Upper lobe of left lung (tissue), 6 donors: ENCODE measurements at regions not wholly inside any gene's neighbourhood (a gene's known extent, or its start where the extent isn't known, plus 50 kb on each side); places are given as distances from the start of the nearest gene placed in this dataset.
A peak's percentile ranks its signal among the peaks of the same experiment; 100 is the strongest.

Experiments
- ATAC-seq, 2 donors: fragments of 200-7000 bp; cut with Tn5 transposase; one replicate each; pipeline ENCODE4 v1.9.1; 2022; ENCODE audit warnings: mild to moderate bottlenecking in 2 of 2, moderate library complexity in 2 of 2; ENCODE audit not compliant: low FRiP score in 2 of 2
- DNase-seq, 2 donors: peaks; one replicate each; pipeline ENCODE4 v3.0.0-alpha.2; 2019 to 2020
- H3K27ac ChIP-seq, 4 donors: fragments of 200-600 bp; sonication (generic); one replicate each; pipeline ENCODE4 v1.5.1; 2016 to 2019
- H3K27me3 ChIP-seq, 4 donors: fragments of 200-600 bp; sonication (generic); one replicate each; pipeline ENCODE4 v1.5.1; 2017 to 2019
- H3K36me3 ChIP-seq, 4 donors: fragments of 200-600 bp; sonication (generic); one replicate each; pipeline ENCODE4 v1.5.1; 2016 to 2019
- H3K4me1 ChIP-seq, 4 donors: fragments of 200-600 bp; sonication (generic); one replicate each; pipeline ENCODE4 v1.5.1; 2018 to 2019
- H3K4me3 ChIP-seq, 4 donors: fragments of 200-600 bp; sonication (generic); one replicate each; pipeline ENCODE4 v1.5.1; 2017 to 2019; ENCODE audit warnings: mild to moderate bottlenecking in 2 of 4, moderate library complexity in 1 of 4
- H3K9me3 ChIP-seq, 4 donors: fragments of 200-600 bp; sonication (generic); one replicate each; pipeline ENCODE4 v1.5.1; 2018 to 2019
- EP300 ChIP-seq, 4 donors: sonication (generic); formaldehyde crosslinking; IDR thresholded peaks; one replicate each; pipeline ENCODE4 v1.5.1; 2017; ENCODE audit warnings: antibody characterized with exemption in 4 of 4, control low read depth in 2 of 4
- POLR2A ChIP-seq, 4 donors: fragments of 450-650 bp; IDR thresholded peaks; one replicate each; pipeline ENCODE4 v1.5.1; 2016 to 2017; ENCODE audit warnings: antibody characterized with exemption in 4 of 4, mild to moderate bottlenecking in 2 of 4
- POLR2AphosphoS5 ChIP-seq, 2 donors: sonication (generic); formaldehyde crosslinking; IDR thresholded peaks; one replicate each; pipeline ENCODE4 v1.5.1; 2017; ENCODE audit warnings: antibody characterized with exemption in 2 of 2
- WGBS, 2 donors: methylation state at CpG; one replicate each; pipeline ENCODE4 v1.1.5; 2017 to 2018; 5-methylcytosine and 5-hydroxymethylcytosine counted together
- TF ChIP-seq, protein P1 (sequence below), 6 experiments: fragments of 450-650 bp in 4 of 6; fragments of 200-600 bp in 2 of 6; sonication (generic) in 2 of 6; IDR thresholded peaks; one replicate each; pipeline ENCODE4 v1.5.1; 2016 to 2019; ENCODE audit warnings: antibody characterized with exemption in 6 of 6
- donor health status: DM: no; HTN: no; CAD: no; lungs with moderate emphysema.
- donor health status: DM: no; HTN: yes; CAD: no; lungs with severe emphysema.

DNA sequence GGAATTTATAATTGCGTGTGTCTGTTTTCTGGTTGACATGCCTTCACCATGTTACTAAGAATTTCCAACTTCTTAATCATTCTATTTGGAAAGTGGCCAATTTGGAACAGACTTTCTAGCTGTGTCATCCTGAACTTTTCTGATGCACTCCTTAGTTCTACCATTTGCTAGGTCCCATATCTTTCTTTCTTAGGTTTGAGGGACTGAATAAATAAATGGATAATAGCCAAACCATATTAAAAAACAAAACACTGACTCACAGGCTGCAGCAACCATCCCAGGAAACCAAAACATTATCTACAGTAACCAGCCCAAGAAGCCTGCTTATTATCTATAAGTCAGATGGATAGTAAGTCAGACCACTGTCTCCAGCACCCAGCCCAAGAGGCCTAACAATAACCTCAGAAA lies 57.5 kb upstream of the PLET1 start:
- Histone ChIP-seq H3K27ac (peak overlapping the region in 1 of 4 donors; percentile 24), H3K27me3 (no peaks in the 10 kb centered on the region), H3K4me3 (no peak overlapping the region), H3K4me1 (peaks cover 11 to 24% (median 21%) of the 10 kb centered on the region in 4 donors), H3K9me3 (no peaks in the 10 kb centered on the region), H3K36me3 (no peaks in the 10 kb centered on the region)
- ATAC-seq: peak in 1 of 2 donors; percentile 53
- no peak for DNase-seq
- TF ChIP-seq POLR2A (IDR thresholded peaks at IDR 0.05): no peak
- TF ChIP-seq, protein P1, sequence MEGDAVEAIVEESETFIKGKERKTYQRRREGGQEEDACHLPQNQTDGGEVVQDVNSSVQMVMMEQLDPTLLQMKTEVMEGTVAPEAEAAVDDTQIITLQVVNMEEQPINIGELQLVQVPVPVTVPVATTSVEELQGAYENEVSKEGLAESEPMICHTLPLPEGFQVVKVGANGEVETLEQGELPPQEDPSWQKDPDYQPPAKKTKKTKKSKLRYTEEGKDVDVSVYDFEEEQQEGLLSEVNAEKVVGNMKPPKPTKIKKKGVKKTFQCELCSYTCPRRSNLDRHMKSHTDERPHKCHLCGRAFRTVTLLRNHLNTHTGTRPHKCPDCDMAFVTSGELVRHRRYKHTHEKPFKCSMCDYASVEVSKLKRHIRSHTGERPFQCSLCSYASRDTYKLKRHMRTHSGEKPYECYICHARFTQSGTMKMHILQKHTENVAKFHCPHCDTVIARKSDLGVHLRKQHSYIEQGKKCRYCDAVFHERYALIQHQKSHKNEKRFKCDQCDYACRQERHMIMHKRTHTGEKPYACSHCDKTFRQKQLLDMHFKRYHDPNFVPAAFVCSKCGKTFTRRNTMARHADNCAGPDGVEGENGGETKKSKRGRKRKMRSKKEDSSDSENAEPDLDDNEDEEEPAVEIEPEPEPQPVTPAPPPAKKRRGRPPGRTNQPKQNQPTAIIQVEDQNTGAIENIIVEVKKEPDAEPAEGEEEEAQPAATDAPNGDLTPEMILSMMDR (IDR thresholded peaks at IDR 0.05): no peak
- no peak for TF ChIP-seq EP300 (IDR thresholded peaks at IDR 0.05)
- no peak for TF ChIP-seq POLR2AphosphoS5 (IDR thresholded peaks at IDR 0.05)
- 56 to 64% methylated on average over 1 of the region's 1 CpG for WGBS, 2 donors

DNA sequence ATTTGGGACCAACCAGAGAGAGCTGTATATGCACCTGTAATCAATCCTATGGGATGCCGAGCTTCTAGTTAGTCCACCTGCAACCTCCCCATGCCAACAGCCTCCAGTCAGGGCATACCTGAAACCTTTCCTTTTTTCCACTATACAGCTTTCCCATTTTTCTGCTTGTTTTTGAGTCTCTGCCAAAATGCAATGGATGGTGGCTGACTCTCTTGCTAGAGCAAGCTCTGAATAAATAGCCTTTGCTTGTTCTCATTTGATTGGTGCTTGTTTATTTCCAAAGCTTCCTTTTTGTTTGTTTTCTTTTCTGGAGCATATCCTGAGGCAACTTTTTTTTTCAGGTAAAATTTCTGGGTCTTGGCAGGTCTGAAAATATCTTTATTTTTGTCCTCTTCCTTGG lies 58.0 kb upstream of the PLET1 start:
- Histone ChIP-seq H3K4me1 (peaks cover 11 to 24% (median 21%) of the 10 kb centered on the region in 4 donors), H3K9me3 (no peaks in the 10 kb centered on the region), H3K27me3 (no peaks in the 10 kb centered on the region), H3K27ac (peak overlapping the region in 1 of 4 donors; percentile 24), H3K4me3 (no peak overlapping the region), H3K36me3 (no peaks in the 10 kb centered on the region)
- no peak for ATAC-seq
- DNase-seq: no peak
- 92 to 100% methylated on average over 1 of the region's 1 CpG for WGBS, 2 donors
- TF ChIP-seq POLR2AphosphoS5 (IDR thresholded peaks at IDR 0.05) (no peak), POLR2A (IDR thresholded peaks at IDR 0.05) (no peak), EP300 (IDR thresholded peaks at IDR 0.05) (no peak)
- TF ChIP-seq, protein P1 (IDR thresholded peaks at IDR 0.05): no peak

DNA sequence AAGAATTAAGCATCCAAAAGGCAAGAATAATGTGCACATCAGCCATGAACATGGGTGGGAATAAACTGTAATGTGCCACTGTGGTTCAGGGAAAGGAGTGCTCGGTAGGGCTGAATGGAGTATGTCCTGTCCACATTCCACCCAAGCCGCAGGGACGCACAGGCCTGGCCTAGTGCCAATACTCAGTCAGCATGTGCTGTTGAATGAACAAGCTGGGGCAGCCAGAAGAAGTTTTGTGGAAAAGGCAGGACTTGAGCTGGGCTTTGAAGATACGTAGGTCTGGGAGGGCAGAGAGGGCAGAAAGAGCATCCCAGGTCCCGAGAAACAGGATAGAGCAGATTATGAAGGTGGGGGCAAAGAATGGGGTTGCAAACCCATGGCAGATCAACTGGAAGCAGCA lies 60.0 kb upstream of the PLET1 start:
- ATAC-seq: peak; percentile 59 to 79
- H3K27ac ChIP-seq: peak overlapping the region; percentile 58 to 82 (median 70)
- WGBS, 2 donors: 30 to 42% methylated on average over 5 of the region's 5 CpGs

DNA sequence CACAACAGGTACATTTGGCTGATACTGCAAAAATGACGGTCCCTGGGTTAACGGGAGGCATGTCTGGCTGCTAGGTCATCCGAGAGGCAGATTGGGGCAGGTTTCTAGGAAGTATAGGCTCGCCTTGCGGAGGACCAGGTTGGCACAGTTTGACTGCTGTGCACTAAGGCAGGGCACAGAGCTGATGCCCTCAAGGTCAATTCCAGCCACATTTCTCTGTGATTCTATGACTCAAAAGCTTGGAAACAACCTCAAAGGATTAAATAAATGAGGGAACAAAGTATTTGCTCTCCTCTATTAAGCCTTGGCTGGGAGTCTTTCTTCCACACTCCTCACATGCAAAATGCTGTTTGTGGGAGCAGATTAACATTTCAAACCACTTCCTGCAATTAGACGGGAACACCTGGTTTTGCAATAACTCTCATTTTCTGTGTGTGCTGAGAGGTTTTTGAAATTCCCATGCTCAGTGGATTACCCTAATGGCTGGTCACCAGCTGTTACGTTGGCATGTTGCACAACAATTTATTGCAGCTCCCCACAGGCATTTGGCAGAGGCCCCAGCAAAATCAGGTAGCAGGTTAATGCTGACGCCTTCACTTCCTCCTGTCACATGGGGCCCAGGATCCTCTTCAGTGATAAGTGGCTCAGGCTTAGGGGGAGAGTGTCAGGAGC lies 61.0 kb upstream of the PLET1 start:
- peak in 3 of 4 donors; percentile 44 to 90 (median 48) for TF ChIP-seq EP300 (IDR thresholded peaks at IDR 0.05)
- peak; percentile 69 for TF ChIP-seq POLR2AphosphoS5 (IDR thresholded peaks at IDR 0.05)
- TF ChIP-seq, protein P1 (IDR thresholded peaks at IDR 0.05): no peak
- DNase-seq (peak in 1 of 2 donors; percentile 92), ATAC-seq (peak; percentile 73 to 89)
- no peak overlapping the region for H3K4me3 ChIP-seq
- H3K9me3 ChIP-seq: no peaks in the 10 kb centered on the region
- 28 to 45% methylated on average over 8 of the region's 8 CpGs for WGBS, 2 donors
- peak overlapping the region; percentile 58 to 82 (median 70) for H3K27ac ChIP-seq
- H3K36me3 ChIP-seq: no peaks in the 10 kb centered on the region
- H3K4me1 ChIP-seq: peaks cover 11 to 24% (median 21%) of the 10 kb centered on the region in 4 donors
- no peaks in the 10 kb centered on the region for H3K27me3 ChIP-seq

More for the DNA sequence above, 60.0 kb upstream of the PLET1 start:
- DNase-seq: peak in 1 of 2 donors; percentile 87
- no peaks in the 10 kb centered on the region for H3K9me3 ChIP-seq
- H3K36me3 ChIP-seq: no peaks in the 10 kb centered on the region
- peaks cover 11 to 24% (median 21%) of the 10 kb centered on the region in 4 donors for H3K4me1 ChIP-seq
- H3K4me3 ChIP-seq: no peak overlapping the region
- peak in 1 of 2 donors; percentile 53 for TF ChIP-seq POLR2AphosphoS5 (IDR thresholded peaks at IDR 0.05)
- TF ChIP-seq, protein P1 (IDR thresholded peaks at IDR 0.05): no peak
- no peaks in the 10 kb centered on the region for H3K27me3 ChIP-seq
